ENCODE measurements at regions not wholly inside any gene's neighbourhood (a gene's known extent, or its start where the extent isn't known, plus 50 kb on each side); places are given as distances from the start of the nearest gene placed in this dataset.
"Not testable (repeated sequence)": the region's sequence is repeated elsewhere in the genome, so short reads cannot be mapped to it uniquely, and the experiment has no call there.

- Histone ChIP-seq H3K4me1 (no peaks in the 10 kb centered on the region), H3K27ac (no peak overlapping the region), H3K4me2 (no peak overlapping the region), H3K4me3 (no peak overlapping the region), H3K9me3 (no peaks in the 10 kb centered on the region)
- CTCF ChIA-PET, result interaction anchor here (0.8 to 1.8 kb wide), 4 partner anchors 17 to 327 kb away, joined by 3 to 5 read pairs (median 3); no protein-coding TSS in a partner anchor
- POLR2A ChIA-PET, result no interaction called here
- DNase-seq (ENCODE audit: low read depth in 1 of 2, low spot score in 1 of 2), result no peak
- no peak for ATAC-seq
- TF ChIP-seq SREBF2 (IDR thresholded peaks at IDR 0.05) (no peak), BHLHE40 (IDR thresholded peaks at IDR 0.05; ENCODE audit: low read depth, low read length) (no peak), RNF2 (IDR thresholded peaks at IDR 0.05; ENCODE audit: borderline replicate concordance, low read depth) (no peak), SMC3 (IDR thresholded peaks at IDR 0.05) (no peak), TP53 (CRISPR knock-in tag; IDR thresholded peaks at IDR 0.05) (no peak), MYC (IDR thresholded peaks at IDR 0.05; ENCODE audit: borderline replicate concordance, low read length) (no peak), HOXB5 (CRISPR knock-in tag; IDR thresholded peaks at IDR 0.05) (no peak), GATA3 (IDR thresholded peaks at IDR 0.05; ENCODE audit: borderline replicate concordance) (no peak)
- WGBS (ENCODE audit: missing lambda C conversion rate), result 53% methylated on average over 4 of the region's 4 CpGs
- no peak for FAIRE-seq
Observed at GRCh38 chr2:37742286-37742685, 70.8 kb upstream of the CDC42EP3 start.

DNA sequence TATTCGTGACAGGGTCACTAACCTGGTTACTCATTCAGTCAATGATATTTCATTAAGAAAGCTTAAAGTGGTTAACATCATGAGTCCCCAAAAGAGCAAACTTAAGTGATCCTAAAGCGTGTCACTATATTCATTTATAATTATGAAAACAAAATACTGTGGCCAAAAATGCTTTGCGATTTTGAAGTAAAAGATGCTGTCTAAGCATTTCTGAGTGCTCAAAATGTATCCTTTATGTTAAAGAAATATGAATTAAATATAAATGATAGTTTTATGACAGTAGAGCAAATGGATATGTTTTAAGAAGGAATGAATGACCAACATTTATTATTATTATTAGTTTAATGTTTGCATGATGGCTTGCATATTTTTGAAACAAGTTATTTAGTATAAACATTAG lies 72.6 kb upstream of the CDC42EP3 start:
- no peak for FAIRE-seq
- Histone ChIP-seq H3K4me1 (no peaks in the 10 kb centered on the region), H3K4me3 (no peak overlapping the region), H3K27ac (no peak overlapping the region), H3K4me2 (no peak overlapping the region), H3K9me3 (no peaks in the 10 kb centered on the region)
- WGBS (ENCODE audit: missing lambda C conversion rate), result 85% methylated on average over 3 of the region's 3 CpGs
- ATAC-seq, result no peak
- TF ChIP-seq RNF2 (IDR thresholded peaks at IDR 0.05; ENCODE audit: borderline replicate concordance, low read depth), result no peak
- TF ChIP-seq MAFK (IDR thresholded peaks at IDR 0.05; ENCODE audit: partially characterized antibody), result peak; percentile 61
- DNase-seq (ENCODE audit: low read depth in 1 of 2, low spot score in 1 of 2), result no peak
- ChIA-PET POLR2A (no interaction called here), CTCF (interaction anchor here (1.8 to 1.9 kb wide), 2 partner anchors 88 to 329 kb away, joined by 5 to 8 read pairs; no protein-coding TSS in a partner anchor)

- FAIRE-seq; H3K9me3 ChIP-seq; POLR2A ChIA-PET; DNase-seq (ENCODE audit: low read depth in 1 of 2, low spot score in 1 of 2); H3K4me1 ChIP-seq; H3K4me3 ChIP-seq; ATAC-seq; H3K4me2 ChIP-seq; H3K27ac ChIP-seq: not testable (repeated sequence)
- CTCF ChIA-PET, result interaction anchor here (0.6 to 1.9 kb wide), 5 partner anchors 10 to 726 kb away, joined by 4 to 8 read pairs (median 4); no protein-coding TSS in a partner anchor
Observed at GRCh38 chr2:37744961-37745360, 73.5 kb upstream of the CDC42EP3 start.

- H3K4me2 ChIP-seq; ATAC-seq; DNase-seq (ENCODE audit: low read depth in 1 of 2, low spot score in 1 of 2); H3K4me3 ChIP-seq; POLR2A ChIA-PET; H3K27ac ChIP-seq; FAIRE-seq; H3K9me3 ChIP-seq; H3K4me1 ChIP-seq: not testable (repeated sequence)
- CTCF ChIA-PET, result interaction anchor here (1.3 to 1.9 kb wide), 3 partner anchors 86 to 331 kb away, joined by 4 to 8 read pairs (median 6); no protein-coding TSS in a partner anchor
- WGBS (ENCODE audit: missing lambda C conversion rate), result 61% methylated on average over 1 of the region's 1 CpG
Observed at GRCh38 chr2:37746011-37746410, 74.6 kb upstream of the CDC42EP3 start.

DNA sequence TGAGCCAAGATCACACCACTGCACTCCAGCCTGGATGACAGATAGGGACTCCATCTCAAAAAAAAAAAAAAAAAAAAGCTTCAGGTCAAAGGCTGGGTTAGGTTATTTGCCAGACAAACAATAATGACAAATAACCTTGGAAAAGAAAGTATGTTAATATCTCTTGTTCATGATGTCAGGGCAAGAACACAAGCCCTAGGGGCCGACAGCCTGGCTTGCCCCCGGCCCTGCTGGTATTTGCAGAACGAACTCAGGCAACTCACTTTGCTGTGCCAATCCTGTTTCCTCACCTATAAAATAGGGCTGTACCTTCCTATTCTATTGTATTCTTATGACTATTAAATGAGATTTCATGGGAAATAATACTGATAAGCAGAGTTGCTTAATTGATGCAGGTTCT lies 75.4 kb upstream of the CDC42EP3 start:
- H3K4me1 ChIP-seq, result no peaks in the 10 kb centered on the region
- 93% methylated on average over 3 of the region's 3 CpGs for WGBS (ENCODE audit: missing lambda C conversion rate)
- CTCF ChIA-PET, result no interaction called here
- TF ChIP-seq CHD4 (IDR thresholded peaks at IDR 0.05; ENCODE audit: borderline replicate concordance) (no peak), SMC3 (IDR thresholded peaks at IDR 0.05) (no peak), RAD21 (conservative IDR thresholded peaks at IDR 0.05 in 1 of 2, IDR thresholded peaks at IDR 0.05 in 1 of 2) (no peak), EP300 (IDR thresholded peaks at IDR 0.05) (no peak), TP53 (CRISPR knock-in tag; IDR thresholded peaks at IDR 0.05) (no peak), HES2 (IDR thresholded peaks at IDR 0.05) (no peak), NR3C1 (IDR thresholded peaks at IDR 0.05) (no peak), RCOR1 (IDR thresholded peaks at IDR 0.05; ENCODE audit: low read depth, low read length) (no peak), MAZ (IDR thresholded peaks at IDR 0.05; ENCODE audit: borderline replicate concordance, low read depth, low read length) (no peak), CHD2 (IDR thresholded peaks at IDR 0.05; ENCODE audit: low read length, partially characterized antibody) (no peak)
- H3K4me3 ChIP-seq, result no peak overlapping the region
- no peaks in the 10 kb centered on the region for H3K9me3 ChIP-seq
- DNase-seq (ENCODE audit: low read depth in 1 of 2, low spot score in 1 of 2) (no peak), FAIRE-seq (no peak), ATAC-seq (no peak)
- POLR2A ChIA-PET, result interaction anchor here (0.6 kb wide), 1 partner anchor 27 kb away, joined by 3 read pairs; no protein-coding TSS in a partner anchor
- no peak overlapping the region for H3K4me2 ChIP-seq
- H3K27ac ChIP-seq, result no peak overlapping the region

Measured in A549 (cell line).